OCI-LY1 (cell line): ENCODE measurements at regions not wholly inside any gene's neighbourhood (a gene's known extent, or its start where the extent isn't known, plus 50 kb on each side); places are given as distances from the start of the nearest gene placed in this dataset.

ENCODE experiments used
- H2AFZ ChIP-seq: fragments of 200-600 bp; sonication (generic), shearing (Covaris generic); 2 replicates; pipeline ENCODE4 v1.6.0; 2014; ENCODE audit warnings: antibody characterized with exemption, mild to moderate bottlenecking, low read length
- H3F3A ChIP-seq: fragments of 200-600 bp; sonication (generic), shearing (Covaris generic); 2 replicates; pipeline ENCODE4 v1.6.0; 2014; ENCODE audit warnings: mild to moderate bottlenecking, antibody characterized with exemption, low read length, moderate library complexity; ENCODE audit not compliant: insufficient read depth
- H3K27ac ChIP-seq: fragments of 200-600 bp; sonication (generic); 2 replicates; pipeline ENCODE4 v1.5.1; 2014; ENCODE audit warnings: low read length, mixed run types, mild to moderate bottlenecking, low read depth; ENCODE audit not compliant: poor library complexity, severe bottlenecking
- H3K27me3 ChIP-seq: fragments of 200-600 bp; sonication (generic); 2 replicates; pipeline ENCODE4 v1.6.0; 2014; ENCODE audit warnings: antibody characterized with exemption, mild to moderate bottlenecking, low read length, moderate library complexity; ENCODE audit not compliant: insufficient read depth
- H3K36me3 ChIP-seq: fragments of 200-600 bp; sonication (generic); 2 replicates; pipeline ENCODE4 v1.6.1; 2014; ENCODE audit warnings: mild to moderate bottlenecking, antibody characterized with exemption, low read length, moderate library complexity, mixed read lengths; ENCODE audit not compliant: insufficient read depth
- H3K4me1 ChIP-seq: fragments of 200-600 bp; sonication (generic); 2 replicates; pipeline ENCODE4 v1.5.1; 2014; ENCODE audit warnings: mild to moderate bottlenecking, low read length, moderate library complexity; ENCODE audit not compliant: insufficient read depth, severe bottlenecking
- H3K4me2 ChIP-seq: fragments of 200-600 bp; sonication (generic), shearing (Covaris generic); 2 replicates; pipeline ENCODE4 v1.6.1; 2014; ENCODE audit warnings: low read length
- H3K4me3 ChIP-seq: fragments of 200-600 bp; sonication (generic); 2 replicates; pipeline ENCODE4 v1.5.1; 2014; ENCODE audit warnings: low read length, low read depth, mild to moderate bottlenecking, mixed read lengths; ENCODE audit not compliant: poor library complexity, severe bottlenecking
- H3K79me2 ChIP-seq: fragments of 200-600 bp; shearing (Covaris generic); 2 replicates; pipeline ENCODE4 v1.6.1; 2016; ENCODE audit warnings: mixed run types, low read length, mixed read lengths; ENCODE audit not compliant: insufficient read depth
- H3K9ac ChIP-seq: fragments of 200-600 bp; sonication (generic), shearing (Covaris generic); 2 replicates; pipeline ENCODE4 v1.6.1; 2014; ENCODE audit warnings: mild to moderate bottlenecking, low read length, mixed read lengths
- H3K9me2 ChIP-seq: fragments of 200-600 bp; sonication (generic), shearing (Covaris generic); 2 replicates; pipeline ENCODE4 v1.6.1; 2014; ENCODE audit warnings: low read depth, mild to moderate bottlenecking, low read length, mixed read lengths
- H3K9me3 ChIP-seq: fragments of 200-600 bp; shearing (Covaris generic); 2 replicates; pipeline ENCODE4 v1.6.1; 2014; ENCODE audit warnings: low read length, mixed read lengths
- H4K20me1 ChIP-seq: fragments of 200-600 bp; sonication (generic), shearing (Covaris generic); 2 replicates; pipeline ENCODE4 v1.6.0; 2016; ENCODE audit warnings: mild to moderate bottlenecking, low read length; ENCODE audit not compliant: insufficient read depth
- EZH2 ChIP-seq: fragments of 200-600 bp; sonication (generic), shearing (Covaris generic); IDR thresholded peaks from 2 replicates; pipeline ENCODE4 v1.8.0; 2017; ENCODE audit warnings: borderline replicate concordance, mixed run types, mild to moderate bottlenecking, antibody characterized with exemption, low read length, moderate library complexity, mixed read lengths
- TF ChIP-seq, protein P1 (sequence below): fragments of 200-600 bp; sonication (generic), shearing (Covaris generic); IDR thresholded peaks from 2 replicates; pipeline ENCODE4 v1.5.1; 2017; ENCODE audit warnings: mild to moderate bottlenecking, antibody characterized with exemption, low read length, moderate library complexity, mixed read lengths

DNA sequence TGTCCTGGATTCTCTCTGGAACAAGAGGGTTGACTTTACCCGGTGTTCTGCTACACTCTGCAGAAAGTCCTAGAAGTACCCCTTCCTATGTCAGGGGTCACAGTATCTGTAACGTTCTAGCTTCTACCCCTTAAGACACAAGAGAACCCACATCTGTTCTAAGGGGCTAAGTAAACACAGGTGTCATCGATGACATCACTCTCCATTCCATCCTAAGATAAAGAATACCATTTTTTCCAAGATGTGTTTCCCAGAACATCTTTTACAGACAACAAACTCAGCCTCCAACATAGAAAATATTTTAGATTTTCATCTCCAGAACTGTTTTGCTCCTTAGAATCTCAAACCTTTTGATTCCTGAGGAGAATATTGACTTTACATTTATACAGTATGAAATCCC, 239.1 kb downstream of the TRIB2 start:
- no peak overlapping the region for H2AFZ ChIP-seq
- no peaks in the 10 kb centered on the region for H3K9me2 ChIP-seq
- no peaks in the 10 kb centered on the region for H3K79me2 ChIP-seq
- no peaks in the 10 kb centered on the region for H3F3A ChIP-seq
- H3K4me1 ChIP-seq, result no peaks in the 10 kb centered on the region
- TF ChIP-seq, protein P1, sequence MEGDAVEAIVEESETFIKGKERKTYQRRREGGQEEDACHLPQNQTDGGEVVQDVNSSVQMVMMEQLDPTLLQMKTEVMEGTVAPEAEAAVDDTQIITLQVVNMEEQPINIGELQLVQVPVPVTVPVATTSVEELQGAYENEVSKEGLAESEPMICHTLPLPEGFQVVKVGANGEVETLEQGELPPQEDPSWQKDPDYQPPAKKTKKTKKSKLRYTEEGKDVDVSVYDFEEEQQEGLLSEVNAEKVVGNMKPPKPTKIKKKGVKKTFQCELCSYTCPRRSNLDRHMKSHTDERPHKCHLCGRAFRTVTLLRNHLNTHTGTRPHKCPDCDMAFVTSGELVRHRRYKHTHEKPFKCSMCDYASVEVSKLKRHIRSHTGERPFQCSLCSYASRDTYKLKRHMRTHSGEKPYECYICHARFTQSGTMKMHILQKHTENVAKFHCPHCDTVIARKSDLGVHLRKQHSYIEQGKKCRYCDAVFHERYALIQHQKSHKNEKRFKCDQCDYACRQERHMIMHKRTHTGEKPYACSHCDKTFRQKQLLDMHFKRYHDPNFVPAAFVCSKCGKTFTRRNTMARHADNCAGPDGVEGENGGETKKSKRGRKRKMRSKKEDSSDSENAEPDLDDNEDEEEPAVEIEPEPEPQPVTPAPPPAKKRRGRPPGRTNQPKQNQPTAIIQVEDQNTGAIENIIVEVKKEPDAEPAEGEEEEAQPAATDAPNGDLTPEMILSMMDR, result no peak
- no peak for TF ChIP-seq EZH2
- no peaks in the 10 kb centered on the region for H3K36me3 ChIP-seq
- H3K27ac ChIP-seq, result no peak overlapping the region
- H3K4me3 ChIP-seq, result no peak overlapping the region
- H3K27me3 ChIP-seq, result no peaks in the 10 kb centered on the region
- no peak overlapping the region for H3K4me2 ChIP-seq
- no peaks in the 10 kb centered on the region; the same call in 1 of the 2 replicates for H3K9me3 ChIP-seq
- no peaks in the 10 kb centered on the region for H4K20me1 ChIP-seq
- no peak overlapping the region for H3K9ac ChIP-seq

DNA sequence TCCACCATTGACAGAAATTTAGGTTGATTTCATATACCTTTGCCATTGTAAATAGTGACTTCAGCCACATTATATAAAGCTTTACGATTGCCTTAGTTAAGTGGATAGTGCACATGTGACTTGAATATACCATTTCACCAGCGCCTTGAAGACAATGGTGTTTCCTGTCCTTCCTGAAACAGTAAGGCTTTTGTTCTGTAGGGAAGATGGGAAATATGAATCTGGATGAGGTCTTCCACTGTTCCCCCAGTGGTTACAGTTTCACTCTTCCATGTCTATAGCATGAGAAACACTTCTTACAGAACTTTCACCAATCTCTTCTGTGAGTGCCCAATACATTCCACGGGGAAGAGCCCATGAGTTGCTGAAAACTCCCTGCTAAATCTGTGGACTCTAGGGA, 240.5 kb downstream of the TRIB2 start:
- Histone ChIP-seq H3K9me2 (no peaks in the 10 kb centered on the region), H3K36me3 (no peaks in the 10 kb centered on the region), H3K4me2 (no peak overlapping the region), H3K4me1 (no peaks in the 10 kb centered on the region), H3K27ac (no peak overlapping the region), H2AFZ (no peak overlapping the region), H3F3A (no peaks in the 10 kb centered on the region), H3K27me3 (no peaks in the 10 kb centered on the region), H3K9me3 (no peaks in the 10 kb centered on the region; the same call in 1 of the 2 replicates), H4K20me1 (no peaks in the 10 kb centered on the region), H3K79me2 (no peaks in the 10 kb centered on the region), H3K4me3 (no peak overlapping the region), H3K9ac (no peak overlapping the region)
- no peak for TF ChIP-seq EZH2
- TF ChIP-seq, protein P1, result no peak

DNA sequence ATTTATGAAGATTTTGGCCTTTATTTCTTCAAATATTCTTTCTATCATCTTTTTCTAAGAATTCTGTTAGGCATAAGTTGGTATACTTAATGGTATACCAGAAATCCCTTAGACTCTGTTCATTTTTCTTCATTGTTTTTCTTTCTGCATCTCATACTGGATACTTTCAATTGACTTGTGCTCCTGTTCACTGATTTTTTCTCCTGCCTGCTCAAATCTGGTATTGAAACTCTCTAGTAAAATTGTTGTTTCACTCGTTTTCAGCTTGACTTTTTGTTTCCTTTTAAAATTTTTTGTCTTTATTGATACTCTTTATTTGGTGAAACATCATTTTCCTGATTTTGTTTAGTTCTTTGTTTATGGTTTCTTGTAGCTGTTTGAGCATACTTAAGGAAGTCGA, 243.2 kb downstream of the TRIB2 start:
- Histone ChIP-seq H2AFZ (no peak overlapping the region), H3K9ac (no peak overlapping the region), H3K9me2 (no peaks in the 10 kb centered on the region), H3F3A (no peaks in the 10 kb centered on the region), H3K27ac (no peak overlapping the region), H3K79me2 (no peaks in the 10 kb centered on the region), H4K20me1 (no peaks in the 10 kb centered on the region), H3K9me3 (no peaks in the 10 kb centered on the region), H3K27me3 (no peaks in the 10 kb centered on the region), H3K4me2 (no peak overlapping the region), H3K36me3 (no peaks in the 10 kb centered on the region), H3K4me1 (no peaks in the 10 kb centered on the region), H3K4me3 (no peak overlapping the region)
- TF ChIP-seq, protein P1, result no peak
